GM18861 (cell line): ENCODE measurements at regions not wholly inside any gene's neighbourhood (a gene's known extent, or its start where the extent isn't known, plus 50 kb on each side); places are given as distances from the start of the nearest gene placed in this dataset.
"Not testable (repeated sequence)": the region's sequence is repeated elsewhere in the genome, so short reads cannot be mapped to it uniquely, and the experiment has no call there.

Source experiments
- ATAC-seq: cut with Tn5 transposase; IDR thresholded peaks from one replicate; pipeline ENCODE4 v1.9.1; 2021; ENCODE audit not compliant: unreplicated experiment

- ATAC-seq = no peak
These were observed 139.7 kb downstream of the B3GNT2 start for GRCh38 chr2:62335612-62336011.

GRCh38 chr2:62334440-62335058 lies 138.6 kb downstream of the B3GNT2 start:
- peak; percentile 66 for ATAC-seq

DNA sequence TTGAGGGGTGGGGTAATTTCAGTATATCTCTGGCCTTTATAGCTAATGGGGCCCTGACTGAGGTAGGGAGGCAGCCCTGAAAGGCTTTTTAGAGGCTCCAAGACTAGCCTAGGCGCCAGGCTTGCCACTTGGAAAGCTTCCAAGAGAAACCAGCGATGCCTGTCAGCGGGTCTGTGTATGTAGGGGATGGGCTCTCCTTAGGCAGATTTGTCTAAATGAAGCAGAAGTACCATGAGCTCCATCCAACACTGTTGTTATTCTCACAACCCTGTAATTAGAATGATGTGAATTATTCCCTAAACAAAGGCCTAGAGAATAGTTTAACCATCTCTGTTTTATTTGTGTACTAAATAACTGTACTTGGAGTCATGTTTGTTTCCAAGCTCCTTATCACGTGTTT lies 138.1 kb downstream of the B3GNT2 start:
- ATAC-seq = no peak

- ATAC-seq = no peak
These were observed 135.0 kb downstream of the B3GNT2 start for GRCh38 chr2:62330959-62331358.

GRCh38 chr2:62329797-62330196 lies 133.9 kb downstream of the B3GNT2 start:
- no peak for ATAC-seq

DNA sequence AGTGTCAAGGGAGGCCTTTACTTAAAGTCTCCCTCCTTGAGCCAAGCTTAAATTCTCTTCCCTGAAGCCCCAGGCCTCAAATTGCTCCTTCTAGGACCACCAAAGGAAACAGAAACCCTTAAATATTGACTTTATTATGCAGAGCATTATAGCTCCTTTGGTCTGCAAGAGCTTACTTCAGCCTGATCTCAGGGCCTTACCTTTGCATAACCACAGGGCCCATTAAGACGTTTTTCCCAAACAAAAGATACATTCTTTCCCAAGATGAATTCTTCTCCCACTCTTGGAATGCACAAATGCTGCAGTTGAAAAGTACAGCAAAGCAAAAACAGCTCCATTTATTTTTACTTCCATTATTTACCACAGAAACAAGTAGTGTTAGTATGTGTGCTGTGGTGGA lies 130.8 kb downstream of the B3GNT2 start:
- ATAC-seq = no peak

DNA sequence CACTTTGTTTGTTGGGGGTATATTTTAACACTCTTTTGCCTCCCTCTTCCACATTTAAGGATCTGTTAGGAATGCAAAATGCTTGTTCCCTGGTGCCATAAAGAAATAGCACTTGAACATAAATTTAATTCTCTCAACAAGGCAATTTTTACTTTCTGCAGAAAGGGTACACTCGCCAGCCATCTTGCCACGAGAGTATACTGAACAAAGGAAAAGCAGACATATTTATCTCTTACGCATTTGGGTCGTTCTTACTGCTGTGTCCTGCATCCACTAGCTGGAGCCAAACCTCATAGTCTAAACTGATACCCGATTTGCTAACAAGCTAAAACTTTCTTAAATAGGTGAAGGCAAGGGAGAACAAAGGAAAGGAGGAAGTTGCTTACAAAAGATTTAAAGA lies 129.5 kb downstream of the B3GNT2 start:
- ATAC-seq = no peak

- ATAC-seq = no peak
These were observed 125.7 kb downstream of the B3GNT2 start for GRCh38 chr2:62321380-62322289.

- no peak for ATAC-seq
These were observed 124.9 kb downstream of the B3GNT2 start for GRCh38 chr2:62320657-62321357.

DNA sequence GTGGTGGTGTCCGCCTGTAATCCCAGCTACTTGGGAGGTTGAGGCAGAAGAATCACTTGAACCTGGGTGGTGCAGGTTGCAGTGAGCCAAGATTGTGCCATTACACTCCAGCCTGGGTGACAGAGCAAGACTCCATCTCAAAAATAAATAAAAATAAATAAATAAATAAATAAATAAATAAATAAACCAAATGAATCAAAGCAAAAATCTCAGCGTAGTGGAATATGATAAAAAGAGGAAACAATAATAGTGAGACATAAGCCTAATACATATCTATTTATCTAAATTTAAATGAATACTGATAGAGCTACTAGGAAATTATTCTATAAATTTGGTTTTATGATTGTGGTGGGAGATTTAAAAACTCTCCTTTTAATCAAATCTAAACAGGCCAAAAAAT lies 124.2 kb downstream of the B3GNT2 start:
- not testable (repeated sequence) for ATAC-seq

DNA sequence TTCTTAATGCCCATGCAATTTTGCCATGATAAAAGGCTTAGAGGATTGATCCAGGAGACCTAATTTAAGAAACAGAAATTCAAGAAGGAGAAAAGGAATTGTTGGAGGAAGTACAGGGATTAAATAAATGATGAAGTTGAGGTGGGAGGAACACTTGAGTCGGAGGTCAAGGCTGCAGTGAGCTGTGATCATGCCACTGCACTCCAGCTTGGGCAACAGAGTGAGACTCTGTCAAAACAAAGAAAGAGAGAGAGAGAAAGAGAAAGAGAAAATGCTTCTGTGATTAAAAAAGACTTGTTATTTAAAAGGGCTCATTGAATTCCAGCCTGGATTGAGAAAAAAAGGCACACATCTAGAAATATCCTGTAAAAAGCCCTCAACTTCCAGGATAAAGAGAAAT lies 123.2 kb downstream of the B3GNT2 start:
- ATAC-seq = no peak

DNA sequence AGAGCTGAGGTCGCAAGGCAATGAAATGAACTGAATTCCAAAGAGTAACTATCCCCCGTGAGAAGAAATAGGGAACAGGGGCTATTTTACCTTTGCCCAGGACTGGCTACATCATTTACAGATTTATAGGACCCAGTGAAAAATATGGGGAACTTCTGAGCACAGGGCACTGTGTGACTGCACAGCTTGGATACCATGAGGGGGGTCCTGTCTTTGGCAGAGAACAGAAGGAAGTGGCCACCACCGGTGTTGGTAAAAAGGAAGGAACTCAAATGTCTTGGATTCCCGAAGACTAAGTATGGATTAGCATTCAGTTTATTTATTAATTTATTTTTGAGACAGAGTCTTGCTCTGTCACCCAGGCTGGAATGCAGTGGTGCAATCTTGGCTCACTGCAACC lies 119.6 kb downstream of the B3GNT2 start:
- ATAC-seq = no peak

DNA sequence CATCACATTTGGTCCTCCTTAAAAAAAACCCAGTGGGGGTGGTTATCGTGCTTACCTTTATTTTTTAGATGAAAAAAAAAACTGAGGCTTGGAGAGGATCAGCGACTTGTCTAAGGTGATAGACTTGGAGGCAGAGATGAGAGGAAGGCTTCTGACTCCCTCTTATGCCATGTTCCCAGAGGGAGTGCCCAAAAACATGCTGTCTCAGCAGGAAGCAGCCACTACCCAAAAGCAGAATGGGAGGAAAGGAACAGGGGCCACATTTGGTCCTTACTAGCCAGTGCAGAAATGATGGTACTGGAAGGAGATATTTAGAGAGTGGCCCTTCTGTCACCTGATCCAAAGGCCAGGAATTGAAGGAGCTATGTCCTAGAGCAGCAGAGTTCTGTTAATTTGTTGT lies 118.4 kb downstream of the B3GNT2 start:
- ATAC-seq = no peak

DNA sequence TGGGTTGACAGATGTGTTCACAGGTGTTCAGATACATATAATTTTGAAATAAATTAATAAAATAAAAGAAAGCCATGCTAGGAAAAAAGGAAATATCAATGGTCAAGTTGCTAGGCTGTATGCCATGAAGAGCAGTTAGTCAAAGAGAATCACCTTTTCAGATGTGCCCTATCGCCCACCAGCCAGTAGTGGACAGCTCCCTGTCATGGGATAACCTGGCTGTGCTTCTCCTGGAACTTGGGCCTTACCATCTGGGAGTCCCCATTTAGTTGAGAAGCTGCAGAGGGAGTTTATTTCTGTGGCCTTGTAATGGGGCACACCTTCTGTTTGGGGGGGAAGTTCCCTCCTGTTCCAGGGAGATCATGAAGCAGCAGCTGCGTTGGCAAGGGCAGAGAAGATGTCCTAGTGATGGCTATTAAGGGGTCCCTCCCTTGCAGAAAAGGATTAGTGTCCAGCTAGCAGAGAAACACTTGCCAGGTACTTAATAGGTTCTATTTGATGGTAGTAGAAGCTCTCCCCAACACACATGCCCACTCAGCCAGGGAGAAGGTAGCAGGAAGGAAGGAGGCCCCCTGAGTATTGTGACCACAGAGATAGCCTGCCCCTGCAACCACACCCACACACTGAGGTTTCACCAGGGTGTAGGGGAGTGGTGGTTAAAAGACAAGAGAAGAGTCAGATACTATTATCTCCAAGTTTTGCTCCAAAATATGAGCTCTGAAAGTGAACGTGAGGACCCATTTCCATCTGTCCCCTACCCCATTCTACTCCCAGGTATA lies 117.7 kb downstream of the B3GNT2 start:
- peak; percentile 77 for ATAC-seq

DNA sequence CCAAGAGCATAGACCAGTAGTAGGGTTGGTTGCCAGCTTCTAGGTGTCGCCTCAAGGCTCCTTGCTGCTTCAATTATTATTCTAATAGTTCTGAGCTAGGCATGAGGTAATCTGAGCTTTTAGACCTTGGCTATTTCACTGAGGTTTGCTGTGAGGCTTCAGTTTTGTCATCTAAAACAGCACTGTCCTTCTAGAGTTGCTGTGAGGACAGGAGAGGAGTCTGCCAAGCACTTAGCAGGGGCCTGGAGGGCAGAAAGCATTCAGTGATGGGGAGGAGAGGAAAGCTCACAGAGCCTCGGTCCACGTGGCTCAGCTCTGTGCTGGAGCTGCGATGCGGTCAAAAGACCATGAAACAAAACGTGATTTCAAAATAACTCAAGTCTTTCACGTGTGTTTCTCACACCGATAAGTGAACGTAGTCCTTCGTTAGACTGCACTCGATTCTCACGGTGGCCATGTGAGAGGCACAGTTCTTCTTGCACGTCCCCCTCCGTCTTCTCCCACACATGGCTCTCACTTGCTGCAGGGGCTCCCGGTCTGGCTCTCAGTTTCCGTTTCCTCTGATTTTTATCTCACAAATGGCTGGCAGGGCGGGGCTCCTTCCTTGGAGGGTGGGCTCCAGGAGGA lies 113.7 kb downstream of the B3GNT2 start:
- ATAC-seq = peak; percentile 38

GRCh38 chr2:62309081-62309464 lies 113.2 kb downstream of the B3GNT2 start:
- ATAC-seq = no peak

DNA sequence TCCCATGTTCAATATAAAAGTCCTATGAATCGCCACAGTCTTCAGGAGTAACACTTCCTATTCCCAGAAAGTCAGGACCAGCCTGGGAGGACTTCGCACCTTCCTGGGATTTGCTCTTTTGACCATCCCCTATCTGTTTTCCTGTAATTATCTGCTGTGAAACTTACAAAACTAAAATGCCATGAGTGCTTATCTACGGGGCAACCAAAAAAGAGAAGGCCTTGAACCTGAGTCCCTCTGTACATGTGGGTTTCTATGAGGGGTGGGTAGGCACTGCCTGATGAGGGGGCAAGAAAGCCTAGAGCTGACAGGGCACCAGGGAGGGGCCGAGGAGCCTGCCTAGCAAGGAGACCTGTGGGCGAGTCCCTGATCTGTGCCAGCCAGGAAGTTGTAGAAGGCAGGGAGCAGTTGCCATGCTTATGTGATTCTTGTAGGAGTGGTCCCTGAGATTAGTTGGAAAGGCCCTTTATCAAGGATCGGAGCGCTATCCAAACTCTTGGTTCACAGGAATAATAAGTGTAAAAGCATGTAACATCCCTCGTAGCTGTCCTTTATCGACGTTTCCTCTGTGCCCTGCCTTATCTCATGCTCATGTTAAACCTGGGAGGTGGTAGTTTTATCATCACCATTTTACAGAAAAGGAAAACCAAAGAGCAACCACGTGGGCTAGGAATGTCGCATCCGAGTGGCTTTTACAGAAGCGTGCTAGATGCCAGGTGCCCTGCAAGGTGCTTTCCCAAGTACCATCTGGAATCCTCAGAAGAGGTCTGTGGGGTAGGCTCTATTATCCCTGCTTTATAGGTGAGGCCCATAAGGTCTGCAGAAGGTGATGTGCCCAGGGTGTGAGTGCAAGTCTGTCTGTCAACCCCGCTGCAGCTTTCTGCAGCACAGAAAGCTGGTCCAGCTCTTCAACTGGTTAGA lies 111.8 kb downstream of the B3GNT2 start:
- no peak for ATAC-seq

- peak; percentile 36 for ATAC-seq
These were observed 111.0 kb downstream of the B3GNT2 start for GRCh38 chr2:62306751-62307468.
